Cardiac fibroblast (primary cell): ENCODE measurements at regions not wholly inside any gene's neighbourhood (a gene's known extent, or its start where the extent isn't known, plus 50 kb on each side); places are given as distances from the start of the nearest gene placed in this dataset.
A peak's percentile ranks its signal among the peaks of the same experiment; 100 is the strongest.

ENCODE experiments used
- DNase-seq, 2 donors: peaks; one replicate each; pipeline versions ENCODE4 v3.0.0 to v3.0.0-alpha.2; 2010; ENCODE audit warnings: low read depth in 2 of 2
- H3K4me3 ChIP-seq, 2 donors: replicated peaks in 1 of 2; 1 replicate in 1 of 2; 2 replicates in 1 of 2; pipeline ENCODE4 v1.5.1; 2011; ENCODE audit warnings: low read depth in 2 of 2, low read length in 2 of 2, mild to moderate bottlenecking in 2 of 2, moderate library complexity in 1 of 2
- TF ChIP-seq, protein P1 (sequence below): IDR thresholded peaks from one replicate; pipeline ENCODE4 v1.5.1; 2011; ENCODE audit warnings: low read depth, mild to moderate bottlenecking, low read length, inconsistent platforms

DNA sequence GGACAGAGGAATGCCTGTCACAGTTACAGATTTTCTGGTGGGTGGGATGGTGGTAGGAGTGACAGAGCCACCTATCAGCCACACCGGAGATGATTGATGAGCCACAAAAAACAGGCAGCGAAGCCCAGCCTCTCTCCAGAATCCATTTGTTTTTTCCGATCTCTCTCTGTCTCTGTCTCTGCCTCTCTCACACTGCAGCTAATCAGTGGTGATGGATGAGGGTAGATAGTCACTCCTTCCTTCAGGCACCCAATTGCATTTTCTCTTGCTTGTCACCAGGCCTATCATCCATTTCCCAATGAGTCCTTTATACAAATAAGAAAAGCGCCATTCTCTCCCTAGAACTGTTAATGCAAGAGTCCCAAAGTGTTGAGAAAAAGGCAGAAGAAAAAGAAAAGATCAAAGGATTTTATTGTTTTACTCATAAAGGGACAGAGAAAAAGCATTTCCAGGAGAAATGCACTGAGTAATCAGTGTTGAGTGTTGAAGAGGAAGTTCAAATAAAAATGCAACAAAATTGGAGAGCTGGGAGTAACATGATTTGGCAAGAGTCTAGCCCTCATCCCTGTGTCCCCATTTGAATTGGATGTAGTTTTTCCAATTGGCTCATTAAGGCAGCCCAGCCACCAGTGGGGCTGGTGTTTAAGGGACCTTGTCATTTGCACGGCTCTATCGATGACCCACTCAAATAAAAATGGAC lies 1089.3 kb downstream of the TUSC7 start:
- no peak for DNase-seq

DNA sequence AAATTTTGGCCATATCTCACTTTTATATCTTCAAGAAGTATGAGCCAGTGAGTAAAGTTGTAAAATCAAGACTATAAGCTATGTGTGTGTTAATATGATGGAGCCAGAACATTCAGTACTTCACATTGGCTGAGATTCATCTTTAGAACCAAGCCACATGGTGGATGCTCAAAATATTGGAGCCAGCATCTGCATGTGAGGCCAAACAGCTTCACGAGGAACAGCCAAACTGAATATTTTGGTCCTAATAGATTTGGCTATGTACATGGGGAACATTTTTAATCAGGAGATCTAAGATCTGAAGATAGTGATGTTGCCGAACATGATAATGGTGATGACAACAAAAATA lies 1089.8 kb downstream of the TUSC7 start:
- DNase-seq = no peak
- H3K4me3 ChIP-seq = no peak overlapping the region
- TF ChIP-seq, protein P1, sequence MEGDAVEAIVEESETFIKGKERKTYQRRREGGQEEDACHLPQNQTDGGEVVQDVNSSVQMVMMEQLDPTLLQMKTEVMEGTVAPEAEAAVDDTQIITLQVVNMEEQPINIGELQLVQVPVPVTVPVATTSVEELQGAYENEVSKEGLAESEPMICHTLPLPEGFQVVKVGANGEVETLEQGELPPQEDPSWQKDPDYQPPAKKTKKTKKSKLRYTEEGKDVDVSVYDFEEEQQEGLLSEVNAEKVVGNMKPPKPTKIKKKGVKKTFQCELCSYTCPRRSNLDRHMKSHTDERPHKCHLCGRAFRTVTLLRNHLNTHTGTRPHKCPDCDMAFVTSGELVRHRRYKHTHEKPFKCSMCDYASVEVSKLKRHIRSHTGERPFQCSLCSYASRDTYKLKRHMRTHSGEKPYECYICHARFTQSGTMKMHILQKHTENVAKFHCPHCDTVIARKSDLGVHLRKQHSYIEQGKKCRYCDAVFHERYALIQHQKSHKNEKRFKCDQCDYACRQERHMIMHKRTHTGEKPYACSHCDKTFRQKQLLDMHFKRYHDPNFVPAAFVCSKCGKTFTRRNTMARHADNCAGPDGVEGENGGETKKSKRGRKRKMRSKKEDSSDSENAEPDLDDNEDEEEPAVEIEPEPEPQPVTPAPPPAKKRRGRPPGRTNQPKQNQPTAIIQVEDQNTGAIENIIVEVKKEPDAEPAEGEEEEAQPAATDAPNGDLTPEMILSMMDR = no peak

More for the DNA sequence above, 1089.3 kb downstream of the TUSC7 start:
- H3K4me3 ChIP-seq = no peak overlapping the region
- TF ChIP-seq, protein P1 = no peak

DNA sequence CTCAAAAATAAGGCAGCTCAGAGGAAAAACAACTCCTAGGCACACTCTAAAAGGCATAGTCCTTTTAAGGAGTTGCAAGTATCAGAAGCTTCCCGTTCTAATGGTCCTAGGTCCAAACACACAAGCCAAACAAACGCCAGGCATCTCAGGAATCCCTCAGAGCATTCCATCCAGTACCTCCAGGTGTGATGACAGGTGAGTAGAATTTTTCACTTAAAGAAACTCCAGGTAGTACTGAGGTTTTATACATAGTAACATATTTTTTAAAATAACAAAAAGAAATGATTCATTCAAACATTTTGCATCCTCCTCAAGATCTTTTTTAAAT lies 1092.3 kb downstream of the TUSC7 start:
- DNase-seq = no peak
- H3K4me3 ChIP-seq = no peak overlapping the region
- TF ChIP-seq, protein P1 = no peak

DNA sequence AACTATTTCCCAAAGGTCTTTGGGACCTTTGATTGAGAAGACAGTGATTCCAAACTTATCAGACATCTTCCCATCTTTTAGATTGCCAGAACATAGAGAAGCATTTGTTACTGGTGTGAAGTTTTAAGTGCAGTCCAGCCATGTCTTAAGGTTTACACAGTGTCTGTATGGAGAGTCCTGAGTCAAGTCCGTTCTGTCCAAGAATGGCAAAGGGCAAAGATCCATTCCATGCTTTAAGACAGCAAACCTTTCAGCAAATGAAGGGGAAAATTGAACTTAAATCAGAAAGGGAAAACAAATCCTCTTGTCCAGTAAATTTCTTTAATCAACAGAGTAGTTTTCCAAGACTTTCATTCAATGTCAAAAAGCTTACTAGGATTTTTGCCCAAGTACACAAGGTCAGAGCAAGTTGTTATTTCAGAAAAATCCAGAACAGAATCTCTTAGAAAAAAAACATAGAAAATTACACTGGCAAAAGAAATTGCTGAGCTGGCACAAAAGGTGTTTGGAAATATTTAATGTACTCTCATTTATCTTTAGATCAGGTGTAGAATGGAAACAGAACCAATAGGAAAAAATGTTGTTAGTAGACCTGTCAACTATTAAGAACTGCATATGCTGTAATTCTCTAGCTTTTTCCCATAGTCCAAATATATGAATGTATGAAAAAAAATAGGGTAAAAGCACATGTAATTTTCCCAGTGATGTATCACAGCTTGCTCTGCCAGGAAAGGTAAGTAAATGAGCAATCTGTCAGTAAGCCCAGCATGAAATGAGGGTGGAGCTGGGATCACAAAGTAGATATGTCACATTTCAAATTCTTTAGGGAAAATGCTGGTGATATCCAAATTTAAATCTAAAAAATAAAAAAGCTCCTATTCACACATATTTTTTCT lies 1099.9 kb downstream of the TUSC7 start:
- H3K4me3 ChIP-seq = no peak overlapping the region
- DNase-seq = no peak
- TF ChIP-seq, protein P1 = no peak

DNA sequence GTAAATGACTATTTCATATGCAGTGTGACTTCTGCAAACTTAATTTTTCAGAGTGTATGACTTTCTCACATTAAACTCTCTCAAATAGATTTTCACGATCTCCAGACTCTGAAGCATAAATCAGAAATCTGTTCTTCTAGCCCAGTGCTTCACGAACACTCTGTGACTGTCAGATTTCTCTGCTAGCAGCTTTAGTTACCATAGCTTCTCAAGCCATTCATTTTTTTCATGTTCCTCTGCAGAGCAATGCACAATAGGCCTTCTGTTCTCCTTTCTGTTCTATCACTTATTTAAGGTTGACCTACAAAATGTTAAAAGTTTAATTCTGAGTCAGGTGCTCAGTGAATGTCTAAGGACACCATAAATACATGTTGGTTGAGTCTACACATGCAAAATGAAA lies 1102.2 kb downstream of the TUSC7 start:
- no peak overlapping the region for H3K4me3 ChIP-seq
- DNase-seq = no peak
- TF ChIP-seq, protein P1 = no peak

DNA sequence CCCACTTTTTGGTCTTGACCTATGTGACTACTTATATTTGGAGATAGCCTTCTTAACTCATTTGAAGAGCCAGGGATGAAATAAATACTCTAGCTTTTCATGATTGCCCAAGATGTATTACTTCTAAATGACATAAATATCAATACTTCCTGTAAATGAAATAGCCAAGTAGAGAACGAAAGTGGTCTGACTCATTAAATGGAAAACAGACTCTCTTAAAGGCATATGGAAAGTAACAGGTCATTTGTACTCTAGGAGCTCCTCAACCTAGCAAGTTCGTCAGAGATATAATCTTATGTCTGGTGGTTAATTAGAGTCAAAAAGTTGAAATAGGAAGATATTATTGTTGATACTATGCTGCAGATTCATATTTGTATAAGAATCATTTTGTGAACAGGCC lies 1105.4 kb downstream of the TUSC7 start:
- no peak overlapping the region for H3K4me3 ChIP-seq
- peak; percentile 17 to 20 for DNase-seq
- TF ChIP-seq, protein P1 = no peak
